Nephron (organoid): ENCODE measurements at regions not wholly inside any gene's neighbourhood (a gene's known extent, or its start where the extent isn't known, plus 50 kb on each side); places are given as distances from the start of the nearest gene placed in this dataset.
"Not testable (repeated sequence)": the region's sequence is repeated elsewhere in the genome, so short reads cannot be mapped to it uniquely, and the experiment has no call there.

ENCODE experiments used
- H3K27ac Mint-ChIP-seq, 3 experiments: 2 replicates each; pipeline ENCODE4 v1.8.0; 2020; ENCODE audit warnings: mixed read lengths in 3 of 3, mild to moderate bottlenecking in 2 of 3, moderate library complexity in 1 of 3
- H3K27me3 Mint-ChIP-seq: 2 replicates; pipeline ENCODE4 v1.8.0; 2021; ENCODE audit warnings: low read depth, mild to moderate bottlenecking, moderate library complexity, mixed read lengths
- H3K36me3 Mint-ChIP-seq: 2 replicates; pipeline ENCODE4 v1.8.0; 2020; ENCODE audit warnings: low read depth, mixed read lengths
- H3K4me1 Mint-ChIP-seq: 2 replicates; pipeline ENCODE4 v1.8.0; 2020; ENCODE audit warnings: mixed read lengths
- H3K4me3 Mint-ChIP-seq, 3 experiments: 2 replicates each; pipeline ENCODE4 v1.8.0; 2020; ENCODE audit warnings: mild to moderate bottlenecking in 3 of 3, mixed read lengths in 3 of 3, moderate library complexity in 2 of 3
- H3K9me3 Mint-ChIP-seq: 2 replicates; pipeline ENCODE4 v1.8.0; 2020; ENCODE audit warnings: mixed read lengths
- TF ChIP-seq, protein P1 (sequence below), 3 experiments: fragments of 200-600 bp; sonication (generic); IDR thresholded peaks; one replicate each; pipeline ENCODE4 v1.5.0; 2021; ENCODE audit warnings: antibody characterized with exemption in 3 of 3; ENCODE audit not compliant: unreplicated experiment in 3 of 3

GRCh38 chr14:105776112-105776511 lies 249.7 kb downstream of the TMEM121 start:
- H3K27ac Mint-ChIP-seq, H3K4me1 Mint-ChIP-seq, H3K36me3 Mint-ChIP-seq, H3K27me3 Mint-ChIP-seq, H3K4me3 Mint-ChIP-seq: not testable (repeated sequence)
- peaks cover 55% of the 10 kb centered on the region for H3K9me3 Mint-ChIP-seq

- no peaks in the 10 kb centered on the region for H3K36me3 Mint-ChIP-seq
- no peaks in the 10 kb centered on the region for H3K27me3 Mint-ChIP-seq
- no peaks in the 10 kb centered on the region for H3K4me1 Mint-ChIP-seq
- no peak overlapping the region for H3K4me3 Mint-ChIP-seq
- no peak overlapping the region for H3K27ac Mint-ChIP-seq
- peaks cover 62% of the 10 kb centered on the region for H3K9me3 Mint-ChIP-seq
- TF ChIP-seq, protein P1, sequence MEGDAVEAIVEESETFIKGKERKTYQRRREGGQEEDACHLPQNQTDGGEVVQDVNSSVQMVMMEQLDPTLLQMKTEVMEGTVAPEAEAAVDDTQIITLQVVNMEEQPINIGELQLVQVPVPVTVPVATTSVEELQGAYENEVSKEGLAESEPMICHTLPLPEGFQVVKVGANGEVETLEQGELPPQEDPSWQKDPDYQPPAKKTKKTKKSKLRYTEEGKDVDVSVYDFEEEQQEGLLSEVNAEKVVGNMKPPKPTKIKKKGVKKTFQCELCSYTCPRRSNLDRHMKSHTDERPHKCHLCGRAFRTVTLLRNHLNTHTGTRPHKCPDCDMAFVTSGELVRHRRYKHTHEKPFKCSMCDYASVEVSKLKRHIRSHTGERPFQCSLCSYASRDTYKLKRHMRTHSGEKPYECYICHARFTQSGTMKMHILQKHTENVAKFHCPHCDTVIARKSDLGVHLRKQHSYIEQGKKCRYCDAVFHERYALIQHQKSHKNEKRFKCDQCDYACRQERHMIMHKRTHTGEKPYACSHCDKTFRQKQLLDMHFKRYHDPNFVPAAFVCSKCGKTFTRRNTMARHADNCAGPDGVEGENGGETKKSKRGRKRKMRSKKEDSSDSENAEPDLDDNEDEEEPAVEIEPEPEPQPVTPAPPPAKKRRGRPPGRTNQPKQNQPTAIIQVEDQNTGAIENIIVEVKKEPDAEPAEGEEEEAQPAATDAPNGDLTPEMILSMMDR (IDR thresholded peaks at IDR 0.05; ENCODE audit: unreplicated experiment in 3 of 3): no peak
These were observed 250.5 kb downstream of the TMEM121 start for GRCh38 chr14:105776924-105777323.

GRCh38 chr14:105783707-105784106 lies 257.3 kb downstream of the TMEM121 start:
- Mint-ChIP-seq H3K36me3 (no peaks in the 10 kb centered on the region), H3K27me3 (no peaks in the 10 kb centered on the region), H3K9me3 (peaks cover 76% of the 10 kb centered on the region), H3K4me1 (no peaks in the 10 kb centered on the region), H3K27ac (no peak overlapping the region), H3K4me3 (no peak overlapping the region)
- TF ChIP-seq, protein P1 (IDR thresholded peaks at IDR 0.05; ENCODE audit: unreplicated experiment in 3 of 3): no peak

DNA sequence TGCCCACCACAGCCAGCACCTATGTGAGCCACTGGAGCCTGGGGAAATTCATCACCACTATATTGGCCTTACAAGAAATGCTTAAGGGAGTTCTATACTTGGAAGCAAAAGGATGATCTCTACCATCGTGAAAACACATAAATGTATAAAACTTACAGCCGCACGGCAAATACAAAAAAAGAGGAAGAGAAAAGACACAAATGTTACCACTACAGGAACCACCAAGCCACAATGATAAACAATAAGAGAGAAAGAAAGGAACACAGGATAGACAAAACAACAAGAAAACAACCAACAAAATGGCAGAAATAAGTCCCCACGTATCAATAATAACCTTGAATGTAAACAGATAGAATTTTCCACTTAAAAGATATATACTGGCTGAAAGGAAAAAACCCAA lies 267.5 kb downstream of the TMEM121 start:
- no peak overlapping the region for H3K4me3 Mint-ChIP-seq
- no peaks in the 10 kb centered on the region for H3K27me3 Mint-ChIP-seq
- H3K9me3 Mint-ChIP-seq: peaks cover 66% of the 10 kb centered on the region
- no peaks in the 10 kb centered on the region for H3K4me1 Mint-ChIP-seq
- no peak overlapping the region for H3K27ac Mint-ChIP-seq
- TF ChIP-seq, protein P1 (IDR thresholded peaks at IDR 0.05; ENCODE audit: unreplicated experiment in 3 of 3): no peak
- peaks cover 3% of the 10 kb centered on the region for H3K36me3 Mint-ChIP-seq

DNA sequence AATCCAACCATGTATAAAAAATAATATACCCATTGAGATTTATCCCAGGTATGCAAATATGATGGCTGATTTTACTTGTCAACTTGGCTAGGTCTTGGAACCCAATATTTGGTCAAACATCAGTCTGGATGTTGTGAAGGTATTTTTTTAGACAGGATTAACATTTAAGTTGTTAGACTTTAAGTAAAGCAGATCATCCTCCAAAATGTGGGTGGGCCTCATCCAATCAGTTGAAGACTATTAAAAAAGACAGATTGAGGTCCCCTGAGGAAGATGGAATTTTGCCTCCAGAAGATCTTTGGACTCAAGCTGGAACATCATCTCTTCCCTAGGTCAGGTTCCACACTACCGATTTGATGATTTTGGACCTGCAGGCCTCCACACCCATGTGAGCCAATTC lies 271.2 kb downstream of the TMEM121 start:
- Mint-ChIP-seq H3K9me3 (peaks cover 75% of the 10 kb centered on the region), H3K27me3 (no peaks in the 10 kb centered on the region), H3K4me1 (no peaks in the 10 kb centered on the region), H3K36me3 (peaks cover 3% of the 10 kb centered on the region), H3K4me3 (no peak overlapping the region), H3K27ac (no peak overlapping the region)
- TF ChIP-seq, protein P1 (IDR thresholded peaks at IDR 0.05; ENCODE audit: unreplicated experiment in 3 of 3): no peak

DNA sequence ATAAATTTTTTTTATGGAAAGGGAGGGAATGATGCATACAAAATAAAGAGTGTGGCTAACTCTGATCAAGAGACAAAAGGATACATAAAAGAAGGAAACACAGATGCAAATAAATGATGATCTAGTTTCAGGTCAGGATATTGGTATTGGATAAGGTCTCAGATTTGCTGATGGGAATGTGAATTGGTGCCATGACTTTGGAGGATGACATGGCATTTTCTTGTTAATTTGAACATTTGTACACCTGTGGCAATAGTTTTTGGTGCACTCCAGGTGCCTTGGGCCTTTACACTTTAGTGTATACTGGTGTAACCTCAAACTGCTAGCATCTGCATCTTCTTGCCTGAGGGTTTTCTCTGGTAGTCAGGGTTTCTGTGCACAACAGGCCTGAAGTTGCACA lies 279.3 kb downstream of the TMEM121 start:
- H3K9me3 Mint-ChIP-seq: peaks cover 57% of the 10 kb centered on the region
- H3K36me3 Mint-ChIP-seq: no peaks in the 10 kb centered on the region
- no peak overlapping the region for H3K27ac Mint-ChIP-seq
- TF ChIP-seq, protein P1 (IDR thresholded peaks at IDR 0.05; ENCODE audit: unreplicated experiment in 3 of 3): no peak
- no peaks in the 10 kb centered on the region for H3K27me3 Mint-ChIP-seq
- no peak overlapping the region for H3K4me3 Mint-ChIP-seq
- H3K4me1 Mint-ChIP-seq: no peaks in the 10 kb centered on the region
